Thymus (tissue), 11 donors: ENCODE measurements at regions not wholly inside any gene's neighbourhood (a gene's known extent, or its start where the extent isn't known, plus 50 kb on each side); places are given as distances from the start of the nearest gene placed in this dataset.
A peak's percentile ranks its signal among the peaks of the same experiment; 100 is the strongest.
"Not testable (repeated sequence)": the region's sequence is repeated elsewhere in the genome, so short reads cannot be mapped to it uniquely, and the experiment has no call there.

Experiments used
- DNase-seq, 9 donors: peaks; one replicate each; pipeline ENCODE4 v3.0.0-alpha.2; 2013; ENCODE audit warnings: low spot score in 9 of 9, low read depth in 6 of 9, missing footprints in 1 of 9
- H3K27ac ChIP-seq, 2 donors: one replicate each; pipeline ENCODE4 v1.5.1; 2013; ENCODE audit warnings: control low read depth in 1 of 2, low read depth in 1 of 2, low read length in 1 of 2, mild to moderate bottlenecking in 1 of 2, moderate library complexity in 1 of 2
- H3K27me3 ChIP-seq, 2 donors: one replicate each; pipeline ENCODE4 v1.5.1; 2013; ENCODE audit warnings: low read length in 1 of 2; ENCODE audit not compliant: control insufficient read depth in 2 of 2, insufficient read depth in 1 of 2
- H3K36me3 ChIP-seq, 2 donors: one replicate each; pipeline ENCODE4 v1.5.1; 2013; ENCODE audit warnings: low read length in 1 of 2, mild to moderate bottlenecking in 1 of 2, moderate library complexity in 1 of 2; ENCODE audit not compliant: control insufficient read depth in 2 of 2, insufficient read depth in 2 of 2
- H3K4me1 ChIP-seq, 2 donors: one replicate each; pipeline ENCODE4 v1.5.1; 2013; ENCODE audit warnings: low read length in 2 of 2; ENCODE audit not compliant: control insufficient read depth in 2 of 2, insufficient read depth in 2 of 2
- H3K4me3 ChIP-seq, 2 donors: one replicate each; pipeline ENCODE4 v1.5.1; 2013; ENCODE audit warnings: low read length in 2 of 2, control low read depth in 1 of 2, mild to moderate bottlenecking in 1 of 2
- H3K9me3 ChIP-seq, 2 donors: one replicate each; pipeline ENCODE4 v1.5.1; 2013; ENCODE audit warnings: low read length in 1 of 2, mild to moderate bottlenecking in 1 of 2; ENCODE audit not compliant: control insufficient read depth in 2 of 2, insufficient read depth in 1 of 2
- WGBS: extraction: QIAGEN DNeasy Blood & Tissue Kit; methylation state at CpG from one replicate; pipeline ENCODE4 v1.1.7; 2013; 5-methylcytosine and 5-hydroxymethylcytosine counted together
- donor health status: healthy.

- 98% methylated on average over 11 of the region's 11 CpGs for WGBS
- peaks cover 8 to 43% of the 10 kb centered on the region in 2 donors for H3K27me3 ChIP-seq
- H3K4me3 ChIP-seq, H3K4me1 ChIP-seq, H3K36me3 ChIP-seq, H3K27ac ChIP-seq, DNase-seq, H3K9me3 ChIP-seq: not testable (repeated sequence)
Measured at GRCh38 chr20:25854666-25855065, 158.0 kb upstream of the ZNF337 start.

- H3K27ac ChIP-seq, H3K4me1 ChIP-seq, H3K9me3 ChIP-seq, H3K36me3 ChIP-seq: not testable (repeated sequence)
- H3K4me3 ChIP-seq = peak overlapping the region; percentile 43 to 51
- WGBS = 6% methylated on average over 55 of the region's 55 CpGs
- H3K27me3 ChIP-seq = peaks cover 4 to 35% of the 10 kb centered on the region in 2 donors
- DNase-seq = peak in 4 of 9 donors; percentile 48 to 83 (median 58)
Measured at GRCh38 chr20:25853718-25854388, 157.2 kb upstream of the ZNF337 start.

GRCh38 chr20:25852968-25853717, 156.5 kb upstream of the ZNF337 start:
- not testable (repeated sequence) for DNase-seq, H3K27ac ChIP-seq

GRCh38 chr20:25850133-25850532, 153.5 kb upstream of the ZNF337 start:
- not testable (repeated sequence) for DNase-seq, H3K27ac ChIP-seq, H3K9me3 ChIP-seq, H3K4me1 ChIP-seq, H3K4me3 ChIP-seq, H3K36me3 ChIP-seq
- 77% methylated on average over 4 of the region's 4 CpGs for WGBS
- peaks cover 0 to 15% of the 10 kb centered on the region in 2 donors for H3K27me3 ChIP-seq

More at GRCh38 chr20:25852968-25853717, 156.5 kb upstream of the ZNF337 start:
- H3K4me3 ChIP-seq = peak overlapping the region; percentile 43 to 51
- not testable (repeated sequence) for H3K4me1 ChIP-seq, H3K36me3 ChIP-seq, H3K9me3 ChIP-seq
- WGBS = 80% methylated on average over 31 of the region's 31 CpGs
- H3K27me3 ChIP-seq = peaks cover 4 to 28% of the 10 kb centered on the region in 2 donors

GRCh38 chr20:25848222-25848621, 151.6 kb upstream of the ZNF337 start:
- Histone ChIP-seq H3K4me3 (no peak overlapping the region), H3K36me3 (no peaks in the 10 kb centered on the region), H3K9me3 (no peaks in the 10 kb centered on the region), H3K27ac (no peak overlapping the region), H3K4me1 (no peaks in the 10 kb centered on the region), H3K27me3 (peaks cover 0 to 4% of the 10 kb centered on the region in 2 donors)
- no peak for DNase-seq
- 97% methylated on average over 7 of the region's 7 CpGs for WGBS

GRCh38 chr20:25844640-25845039, 148.0 kb upstream of the ZNF337 start:
- not testable (repeated sequence) for H3K27me3 ChIP-seq, H3K4me3 ChIP-seq, H3K9me3 ChIP-seq, H3K36me3 ChIP-seq, H3K4me1 ChIP-seq, H3K27ac ChIP-seq, DNase-seq
- WGBS = no CpG with 5 or more reads among the region's 9 CpGs

GRCh38 chr20:25813511-25813910, 116.9 kb upstream of the ZNF337 start:
- H3K27ac ChIP-seq, DNase-seq, H3K27me3 ChIP-seq, H3K9me3 ChIP-seq, H3K4me1 ChIP-seq, H3K36me3 ChIP-seq, H3K4me3 ChIP-seq: not testable (repeated sequence)
- no CpG with 5 or more reads among the region's 5 CpGs for WGBS

GRCh38 chr20:25798174-25798993, 101.7 kb upstream of the ZNF337 start:
- H3K9me3 ChIP-seq, H3K27ac ChIP-seq, H3K36me3 ChIP-seq, DNase-seq, H3K27me3 ChIP-seq, H3K4me3 ChIP-seq, H3K4me1 ChIP-seq: not testable (repeated sequence)
- no CpG with 5 or more reads among the region's 45 CpGs for WGBS

- not testable (repeated sequence) for H3K4me3 ChIP-seq, H3K4me1 ChIP-seq, H3K27ac ChIP-seq, H3K27me3 ChIP-seq, H3K9me3 ChIP-seq, DNase-seq, H3K36me3 ChIP-seq
- no CpG with 5 or more reads among the region's 10 CpGs for WGBS
Measured at GRCh38 chr20:25797062-25797461, 100.4 kb upstream of the ZNF337 start.
